Endothelial cell of umbilical vein (primary cell): ENCODE measurements at regions not wholly inside any gene's neighbourhood (a gene's known extent, or its start where the extent isn't known, plus 50 kb on each side); places are given as distances from the start of the nearest gene placed in this dataset.

Experiments used
- BruUV-seq: library from RNA; stranded (reverse); fragments of 400-500 nt; replicated peaks from 2 replicates; lab custom pipeline; 2021; lab: Mats Ljungman, UMichigan
- CTCF ChIA-PET: fragments of 300-600, 350-600 bp; sonication (Branson Sonifier 250); formaldehyde crosslinking; loops from one replicate; lab custom pipeline; 2021; ENCODE audit warnings: antibody characterized with exemption, inconsistent platforms; lab: Charles Lee
- POLR2A ChIA-PET: fragments of 300-600, 350-600 bp; sonication (Branson Sonifier 250); formaldehyde crosslinking; loops from one replicate; lab custom pipeline; 2021; ENCODE audit warnings: antibody characterized with exemption, inconsistent platforms; lab: Charles Lee
- DNase-seq: peaks from one replicate; pipeline ENCODE4 v3.0.0-alpha.2; 2011; ENCODE audit warnings: low read depth, low spot score
- FAIRE-seq: peaks from 2 replicates; lab custom pipeline; 2011; peaks lifted over from hg19 to GRCh38; lab: Jason Lieb, UNC
- H2AFZ ChIP-seq: 2 replicates; pipeline ENCODE4 v1.6.0; 2012; ENCODE audit warnings: low read depth, low read length, control low read depth, inconsistent platforms
- H3K27ac ChIP-seq: 2 replicates; pipeline ENCODE4 v1.5.1; 2011; ENCODE audit warnings: low read depth, mild to moderate bottlenecking, control low read depth, low read length, moderate library complexity; ENCODE audit not compliant: insufficient read depth
- H3K27me3 ChIP-seq, 2 experiments: 2 replicates each; pipeline versions ENCODE4 v1.6.0 to v1.6.1; 2011; ENCODE audit warnings: low read length in 2 of 2, mixed read lengths in 1 of 2; ENCODE audit not compliant: control insufficient read depth in 2 of 2, insufficient read depth in 2 of 2
- H3K36me3 ChIP-seq, 2 experiments: 2 replicates in 1 of 2; 3 replicates in 1 of 2; pipeline ENCODE4 v1.5.1; 2011; ENCODE audit warnings: low read length in 2 of 2, mild to moderate bottlenecking in 1 of 2, moderate library complexity in 1 of 2; ENCODE audit not compliant: control insufficient read depth in 2 of 2, insufficient read depth in 2 of 2; ENCODE audit errors: extremely low read depth in 1 of 2
- H3K4me1 ChIP-seq: 3 replicates; pipeline ENCODE4 v1.5.1; 2011; ENCODE audit warnings: mild to moderate bottlenecking, low read length; ENCODE audit not compliant: control insufficient read depth, insufficient read depth; ENCODE audit errors: extremely low read depth
- H3K4me2 ChIP-seq: 2 replicates; pipeline ENCODE4 v1.6.1; 2011; ENCODE audit warnings: low read length, control low read depth, mixed read lengths; ENCODE audit not compliant: insufficient read depth
- H3K4me3 ChIP-seq, 3 experiments: fragments of 200-600 bp in 1 of 3; sonication (generic), shearing (Covaris generic) in 1 of 3; replicated peaks in 1 of 3; 2 replicates each; pipeline ENCODE4 v1.5.1; 2011 to 2016; ENCODE audit warnings: control low read depth in 3 of 3, low read length in 3 of 3, mild to moderate bottlenecking in 2 of 3, inconsistent platforms in 1 of 3, low read depth in 1 of 3, moderate library complexity in 1 of 3; ENCODE audit not compliant: insufficient read depth in 1 of 3
- H3K79me2 ChIP-seq: 2 replicates; pipeline ENCODE4 v1.6.0; 2012; ENCODE audit warnings: low read length, inconsistent platforms; ENCODE audit not compliant: control insufficient read depth, insufficient read depth
- H3K9ac ChIP-seq: replicated peaks from 2 replicates; pipeline ENCODE3; 2011; ENCODE audit warnings: low read length, control low read depth; ENCODE audit not compliant: insufficient read depth; ENCODE audit errors: extremely low read depth
- H3K9me1 ChIP-seq: replicated peaks from 3 replicates; pipeline ENCODE4 v1.6.0; 2011; ENCODE audit warnings: mild to moderate bottlenecking, low read length; ENCODE audit not compliant: control insufficient read depth, insufficient read depth; ENCODE audit errors: extremely low read depth
- H3K9me3 ChIP-seq: replicated peaks from 2 replicates; pipeline ENCODE4 v1.5.1; 2012; ENCODE audit warnings: low read length, inconsistent platforms; ENCODE audit not compliant: control insufficient read depth, insufficient read depth
- H4K20me1 ChIP-seq: replicated peaks from 2 replicates; pipeline ENCODE3; 2011; ENCODE audit warnings: mild to moderate bottlenecking, low read length; ENCODE audit not compliant: control insufficient read depth, insufficient read depth; ENCODE audit errors: extremely low read depth
- EZH2 ChIP-seq: IDR thresholded peaks from 2 replicates; pipeline ENCODE4 v1.6.1; 2012; ENCODE audit warnings: borderline replicate concordance, low read depth, mild to moderate bottlenecking, moderate library complexity, low read length, inconsistent platforms; ENCODE audit not compliant: severe bottlenecking
- FOS ChIP-seq: IDR thresholded peaks from 2 replicates; pipeline ENCODE4 v1.6.1; 2011; ENCODE audit warnings: mild to moderate bottlenecking, low read length, moderate library complexity, borderline replicate concordance; ENCODE audit not compliant: insufficient read depth
- JUN ChIP-seq: IDR thresholded peaks from 2 replicates; pipeline ENCODE4 v1.6.1; 2011; ENCODE audit warnings: borderline replicate concordance, low read depth; ENCODE audit not compliant: insufficient read length, insufficient read depth
- POLR2A ChIP-seq: IDR thresholded peaks from 2 replicates; pipeline ENCODE4 v1.6.1; 2012; ENCODE audit warnings: low read depth, mild to moderate bottlenecking, control low read depth, low read length
- POLR2AphosphoS5 ChIP-seq: IDR thresholded peaks from 2 replicates; pipeline ENCODE4 v1.6.1; 2012; ENCODE audit warnings: low read depth, mild to moderate bottlenecking, control low read depth, low read length, moderate library complexity; ENCODE audit not compliant: insufficient read depth
- dilution Hi-C: fragments of 300-500 bp; cut with MboI; formaldehyde crosslinking; loops from one replicate; pipeline ENCODE4 v1.15.0; 2019; ENCODE audit warnings: low sequenced_read_pairs; ENCODE audit not compliant: extremely low pct_ligation_motif_present
- intact Hi-C: fragments of 100-400 bp; cut with micrococcal nuclease; formaldehyde crosslinking; loops from one replicate; pipeline ENCODE4 v1.10.0; 2022
- TF ChIP-seq, protein P1 (sequence below), 2 donors: IDR thresholded peaks; 1 replicate in 1 of 2; 2 replicates in 1 of 2; pipeline ENCODE4 v1.5.1; 2011; ENCODE audit warnings: low read length in 2 of 2, mild to moderate bottlenecking in 2 of 2, moderate library complexity in 2 of 2, control low read depth in 1 of 2, inconsistent platforms in 1 of 2, low read depth in 1 of 2; ENCODE audit not compliant: insufficient read depth in 1 of 2; ENCODE audit errors: extremely low read depth in 1 of 2
- TF ChIP-seq, protein P2 (sequence below): IDR thresholded peaks from 2 replicates; pipeline ENCODE4 v1.6.1; 2011; ENCODE audit not compliant: insufficient read depth, insufficient read length

DNA sequence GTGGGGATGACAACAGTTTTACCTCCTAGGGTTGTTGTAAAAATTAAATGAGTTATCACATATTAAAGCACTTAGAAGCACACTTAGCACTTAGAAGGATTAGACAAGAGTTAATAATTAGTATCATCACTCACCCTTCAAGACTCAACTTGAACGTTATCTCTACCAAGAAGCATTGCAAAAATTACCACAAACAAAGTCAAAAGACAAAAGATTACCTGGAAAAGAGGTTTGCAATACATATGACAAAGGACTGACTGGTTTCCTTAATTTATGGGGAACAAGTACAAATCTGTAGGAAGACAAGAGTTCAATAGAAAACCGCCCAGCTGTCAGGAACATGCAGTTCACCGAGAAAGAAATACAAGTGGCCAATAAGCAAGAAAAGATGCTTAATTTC, 93.3 kb upstream of the ATP1A1 start:
- peaks cover 3 to 7% of the 10 kb centered on the region in 2 experiments for H3K27me3 ChIP-seq
- CTCF ChIA-PET, result no interaction called here

More for the DNA sequence above, 93.3 kb upstream of the ATP1A1 start:
- Histone ChIP-seq H3K9me1 (no peaks in the 10 kb centered on the region), H3K9me3 (no peaks in the 10 kb centered on the region), H4K20me1 (no peaks in the 10 kb centered on the region), H3K79me2 (no peaks in the 10 kb centered on the region), H3K4me1 (no peaks in the 10 kb centered on the region), H2AFZ (no peak overlapping the region), H3K27ac (no peak overlapping the region), H3K9ac (no peak overlapping the region), H3K4me2 (no peak overlapping the region), H3K36me3 (no peaks in the 10 kb centered on the region), H3K4me3 (no peak overlapping the region)
- DNase-seq, result no peak
- no peak for FAIRE-seq
- intact Hi-C loops, result no loop called here
- TF ChIP-seq POLR2A (no peak), POLR2AphosphoS5 (no peak), EZH2 (no peak), JUN (no peak), FOS (no peak)
- TF ChIP-seq, protein P1, sequence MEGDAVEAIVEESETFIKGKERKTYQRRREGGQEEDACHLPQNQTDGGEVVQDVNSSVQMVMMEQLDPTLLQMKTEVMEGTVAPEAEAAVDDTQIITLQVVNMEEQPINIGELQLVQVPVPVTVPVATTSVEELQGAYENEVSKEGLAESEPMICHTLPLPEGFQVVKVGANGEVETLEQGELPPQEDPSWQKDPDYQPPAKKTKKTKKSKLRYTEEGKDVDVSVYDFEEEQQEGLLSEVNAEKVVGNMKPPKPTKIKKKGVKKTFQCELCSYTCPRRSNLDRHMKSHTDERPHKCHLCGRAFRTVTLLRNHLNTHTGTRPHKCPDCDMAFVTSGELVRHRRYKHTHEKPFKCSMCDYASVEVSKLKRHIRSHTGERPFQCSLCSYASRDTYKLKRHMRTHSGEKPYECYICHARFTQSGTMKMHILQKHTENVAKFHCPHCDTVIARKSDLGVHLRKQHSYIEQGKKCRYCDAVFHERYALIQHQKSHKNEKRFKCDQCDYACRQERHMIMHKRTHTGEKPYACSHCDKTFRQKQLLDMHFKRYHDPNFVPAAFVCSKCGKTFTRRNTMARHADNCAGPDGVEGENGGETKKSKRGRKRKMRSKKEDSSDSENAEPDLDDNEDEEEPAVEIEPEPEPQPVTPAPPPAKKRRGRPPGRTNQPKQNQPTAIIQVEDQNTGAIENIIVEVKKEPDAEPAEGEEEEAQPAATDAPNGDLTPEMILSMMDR (IDR thresholded peaks at IDR 0.05; ENCODE audit: extremely low read depth in 1 of 2, insufficient read depth in 1 of 2, low read depth in 1 of 2, low read length in 2 of 2), result no peak
- TF ChIP-seq, protein P2, sequence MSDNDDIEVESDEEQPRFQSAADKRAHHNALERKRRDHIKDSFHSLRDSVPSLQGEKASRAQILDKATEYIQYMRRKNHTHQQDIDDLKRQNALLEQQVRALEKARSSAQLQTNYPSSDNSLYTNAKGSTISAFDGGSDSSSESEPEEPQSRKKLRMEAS, result no peak
- BruUV-seq, result no TSS peak
- dilution Hi-C loops, result no loop called here
- POLR2A ChIA-PET, result no interaction called here
